ENCODE measurements at regions not wholly inside any gene's neighbourhood (a gene's known extent, or its start where the extent isn't known, plus 50 kb on each side); places are given as distances from the start of the nearest gene placed in this dataset.

- TF ChIP-seq CTCF (IDR thresholded peaks at IDR 0.05) (no peak), POLR2AphosphoS5 (IDR thresholded peaks at IDR 0.05) (no peak)
Measured at GRCh38 chr2:226282151-226282550, 517.5 kb downstream of the IRS1 start.
